HG03571 (cell line): ENCODE measurements at regions not wholly inside any gene's neighbourhood (a gene's known extent, or its start where the extent isn't known, plus 50 kb on each side); places are given as distances from the start of the nearest gene placed in this dataset.
"Not testable (repeated sequence)": the region's sequence is repeated elsewhere in the genome, so short reads cannot be mapped to it uniquely, and the experiment has no call there.

Experiments
- ATAC-seq: cut with Tn5 transposase; IDR thresholded peaks from one replicate; pipeline ENCODE4 v1.9.1; 2021; ENCODE audit not compliant: unreplicated experiment

DNA sequence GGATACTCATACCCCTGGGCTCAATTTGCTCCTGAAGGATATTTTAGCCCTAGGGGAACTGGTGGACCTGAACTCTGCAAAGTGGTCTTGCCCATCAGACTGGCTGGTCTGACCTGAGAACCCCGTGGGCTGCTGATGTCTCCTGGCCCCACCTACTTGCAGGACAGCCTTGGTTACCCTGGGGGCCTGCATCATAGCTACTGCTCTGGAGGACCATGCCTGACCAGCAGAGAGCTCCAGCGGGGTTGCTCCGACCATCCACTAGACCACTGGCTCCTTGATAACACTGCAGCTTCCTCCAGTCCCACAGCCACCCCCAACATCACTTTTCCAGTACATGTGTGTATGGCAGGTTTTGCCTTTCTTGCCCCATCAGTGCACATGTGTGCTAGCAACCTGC, 331.6 kb upstream of the BRINP3 start:
- ATAC-seq = no peak

DNA sequence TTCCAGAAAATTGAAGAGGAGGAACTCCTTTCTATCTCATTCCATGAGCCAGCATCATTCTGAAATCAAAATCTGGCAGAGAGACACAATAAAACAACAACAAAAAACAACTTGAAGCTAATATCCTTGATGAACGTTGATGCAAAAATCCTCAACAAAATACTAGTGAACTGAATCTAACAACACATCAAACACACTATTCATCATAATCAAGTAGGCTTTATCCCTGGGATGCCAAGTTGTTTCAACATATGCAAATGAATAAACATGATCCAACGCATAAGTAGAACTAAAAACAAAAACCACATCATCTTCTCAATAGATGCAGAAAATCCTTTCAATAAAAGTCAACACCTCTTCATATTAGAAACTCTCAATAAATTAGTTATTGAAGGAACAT, 335.3 kb upstream of the BRINP3 start:
- no peak for ATAC-seq

DNA sequence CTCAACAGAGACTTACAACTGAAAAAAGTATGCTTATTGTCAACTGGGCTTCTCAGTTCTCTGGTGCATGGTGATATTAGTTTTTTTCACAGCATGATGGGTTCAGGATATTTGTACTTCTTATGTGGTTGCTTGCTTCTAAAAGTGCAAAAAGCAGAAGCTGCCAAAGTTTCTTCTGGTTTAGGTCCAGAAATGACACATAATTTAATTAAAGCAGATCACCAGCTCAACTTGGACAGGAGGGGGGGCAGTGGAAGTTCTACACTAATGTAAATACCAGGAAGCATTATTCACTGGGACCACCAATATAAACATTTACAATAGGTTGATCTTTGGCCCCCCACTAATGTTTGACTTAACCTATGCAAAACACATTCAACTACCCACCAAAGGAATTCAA, 354.8 kb upstream of the BRINP3 start:
- ATAC-seq = no peak

DNA sequence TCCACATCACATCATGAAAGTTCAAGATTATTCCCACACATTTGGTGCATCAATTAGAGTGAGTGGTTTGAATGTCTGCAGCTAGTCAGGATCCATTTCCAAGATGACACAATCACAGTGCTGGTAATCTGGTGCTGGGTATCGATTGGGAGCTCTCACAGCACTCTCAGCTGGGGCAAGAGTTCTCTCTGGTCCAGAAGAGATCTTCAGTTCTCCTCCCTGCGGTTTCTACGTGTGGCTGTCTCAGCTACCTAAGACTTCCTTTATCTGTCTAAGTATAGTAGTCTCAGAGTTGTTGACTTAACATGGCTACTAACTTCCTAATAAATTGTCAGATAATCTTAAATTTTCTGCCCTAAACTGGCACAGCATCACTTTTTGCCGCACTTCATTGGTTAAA, 358.0 kb upstream of the BRINP3 start:
- ATAC-seq = no peak

DNA sequence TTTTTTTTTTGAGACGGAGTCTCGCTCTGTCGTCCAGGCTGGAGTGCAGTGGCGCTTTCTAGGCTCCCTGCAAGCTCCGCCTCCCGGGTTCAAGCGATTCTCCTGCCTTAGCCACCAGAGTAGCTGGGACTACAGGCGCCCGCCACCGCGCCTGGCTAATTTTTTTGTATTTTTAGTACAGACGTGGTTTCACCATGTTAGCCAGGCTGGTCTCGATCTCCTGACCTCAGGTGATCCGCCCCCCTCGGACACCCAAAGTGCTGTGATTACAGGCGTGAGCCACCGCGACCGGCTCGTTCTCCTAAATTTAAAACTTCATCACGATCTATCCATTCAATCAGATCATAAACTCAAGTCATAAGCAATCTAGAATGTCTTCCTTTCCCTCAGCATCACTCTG, 359.5 kb upstream of the BRINP3 start:
- ATAC-seq = not testable (repeated sequence)

DNA sequence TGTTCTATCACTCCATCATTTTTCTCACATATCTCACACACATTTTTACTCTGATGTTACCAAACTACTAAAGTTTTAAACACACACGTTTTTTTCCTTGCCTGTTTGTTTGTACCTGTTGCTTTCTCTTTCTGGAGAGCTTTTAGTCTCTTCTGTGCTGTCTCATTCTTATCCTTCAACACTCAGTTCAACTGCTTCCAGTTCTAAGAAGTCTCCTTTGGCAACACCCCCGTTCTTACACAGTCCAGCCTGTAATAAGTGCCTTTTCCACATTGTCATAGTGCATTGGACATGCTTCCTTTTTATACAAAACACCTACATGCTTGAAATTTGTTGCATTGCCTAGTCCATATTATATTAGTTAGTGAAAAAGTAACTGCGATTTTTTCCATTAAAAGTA, 360.2 kb upstream of the BRINP3 start:
- ATAC-seq = no peak

DNA sequence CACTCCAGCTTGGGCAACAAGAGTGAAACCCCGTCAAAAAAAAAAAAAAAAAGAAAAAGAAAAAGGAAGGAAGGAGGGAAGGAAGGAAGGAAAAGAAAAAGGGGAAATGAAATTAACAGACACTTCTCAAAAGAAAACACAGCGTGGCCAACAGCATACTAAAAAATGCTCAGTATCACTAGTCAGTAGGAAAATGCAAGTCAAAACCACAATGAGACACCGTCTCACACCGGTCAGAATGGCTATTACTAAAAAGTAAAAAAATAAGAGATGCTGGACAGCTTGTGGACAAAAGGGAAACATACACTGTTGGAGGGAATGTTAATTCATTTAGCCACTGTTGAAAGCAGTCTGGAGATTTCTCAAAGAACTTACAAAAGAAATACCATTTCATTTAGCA, 369.5 kb upstream of the BRINP3 start:
- no peak for ATAC-seq

DNA sequence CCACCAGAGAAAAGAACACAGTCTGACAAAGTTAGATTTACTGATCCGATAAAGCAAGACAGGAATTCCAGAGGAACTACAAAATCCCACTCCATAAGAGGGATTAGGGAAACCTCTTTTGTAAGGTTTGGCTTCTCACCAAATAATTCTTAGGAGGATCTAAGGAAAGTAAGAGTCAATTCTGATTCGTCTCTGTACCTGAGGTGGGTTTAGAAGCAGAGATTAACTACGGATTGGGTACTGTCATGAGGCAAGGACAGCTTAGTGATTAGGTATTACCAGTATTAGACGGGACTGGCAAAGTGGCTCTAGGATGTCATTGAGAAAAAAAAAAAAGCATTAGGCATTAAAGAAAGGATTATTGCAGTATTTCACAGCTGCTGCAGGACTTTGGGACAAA, 371.7 kb upstream of the BRINP3 start:
- no peak for ATAC-seq

DNA sequence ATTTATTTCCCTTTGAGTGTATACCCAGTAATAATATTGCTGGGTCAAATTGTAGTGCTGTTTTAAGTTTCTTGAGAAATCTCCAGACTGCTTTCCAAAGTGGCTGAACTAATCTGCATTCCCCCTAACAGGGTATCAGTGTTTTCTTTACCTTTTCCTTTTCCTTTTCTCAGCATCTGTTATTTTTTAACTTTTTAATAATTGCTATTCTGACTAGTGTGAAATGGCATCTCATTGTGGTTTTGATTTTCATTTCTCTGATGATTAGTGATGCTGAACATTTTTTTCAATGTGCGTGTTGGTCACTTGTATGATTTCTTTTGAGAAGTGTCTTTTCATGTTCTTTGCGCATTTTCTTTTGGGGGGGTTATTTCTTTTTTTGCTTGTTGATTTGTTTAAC, 374.9 kb upstream of the BRINP3 start:
- ATAC-seq = no peak

DNA sequence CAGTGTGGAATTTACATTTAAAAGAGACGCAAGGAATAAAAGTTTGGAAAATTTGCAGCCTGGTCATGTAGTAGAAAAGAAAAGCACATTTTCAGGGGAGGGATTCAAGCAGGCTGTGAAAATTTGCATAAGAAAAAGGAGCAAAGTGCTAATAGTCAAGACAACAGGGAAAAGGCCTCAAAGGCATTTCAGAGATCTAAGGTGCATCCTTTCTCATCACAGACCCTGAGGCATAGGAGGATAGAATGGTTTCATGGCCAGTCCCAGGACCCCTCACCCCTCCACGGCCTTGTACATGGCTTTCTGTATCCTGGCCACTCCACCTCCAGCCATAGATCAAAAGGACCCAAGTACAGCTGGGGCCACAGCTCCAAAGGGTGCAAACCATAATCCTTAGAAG, 380.5 kb upstream of the BRINP3 start:
- ATAC-seq = no peak

DNA sequence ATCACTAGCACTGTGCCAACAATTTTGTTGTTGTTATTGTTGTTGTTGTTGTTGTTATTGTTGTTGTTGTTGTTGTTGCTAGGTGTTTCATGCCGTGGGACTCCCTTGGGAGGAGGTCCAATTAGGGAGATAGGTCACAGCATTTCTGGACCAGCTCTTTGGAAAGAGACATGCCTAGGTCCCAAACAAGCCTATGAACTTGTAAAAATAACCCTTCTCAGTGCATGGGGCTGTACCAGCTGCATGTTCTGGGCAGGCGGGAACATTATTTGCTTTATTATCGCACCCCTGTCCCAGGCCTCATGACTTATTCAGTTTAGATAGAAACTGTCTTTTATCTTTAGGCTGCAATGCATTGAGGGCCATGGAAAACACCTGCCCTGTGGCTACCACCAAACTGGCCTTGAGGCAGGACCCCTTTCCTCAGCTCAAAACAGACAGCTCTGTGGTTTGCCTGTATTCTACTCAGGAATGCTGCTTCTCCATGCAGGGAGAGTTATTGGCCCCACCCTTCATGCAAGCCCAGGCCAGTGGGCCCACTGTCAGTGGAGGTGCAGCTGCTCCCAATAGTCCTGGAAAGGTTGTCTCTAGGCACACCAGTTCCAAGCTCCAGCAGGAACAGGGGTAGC, 386.5 kb upstream of the BRINP3 start:
- ATAC-seq = no peak

DNA sequence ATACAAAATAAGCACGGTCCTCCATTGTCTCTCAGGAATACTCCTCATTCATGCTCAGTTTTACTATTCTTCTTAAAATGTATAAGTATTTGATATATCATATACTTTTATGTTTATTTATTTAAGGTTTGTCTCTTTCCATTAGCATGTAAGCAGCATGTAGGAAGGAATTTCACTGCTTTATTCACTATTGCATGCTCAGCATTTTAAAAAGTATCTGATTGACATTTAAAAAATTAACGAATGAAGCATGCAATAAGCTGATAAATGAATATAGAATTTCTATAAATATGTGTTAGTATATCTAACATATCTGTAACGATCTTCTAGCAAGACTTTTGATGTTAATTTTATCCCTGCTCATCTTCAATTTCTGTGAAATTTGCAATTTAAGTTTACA, 402.7 kb upstream of the BRINP3 start:
- no peak for ATAC-seq

DNA sequence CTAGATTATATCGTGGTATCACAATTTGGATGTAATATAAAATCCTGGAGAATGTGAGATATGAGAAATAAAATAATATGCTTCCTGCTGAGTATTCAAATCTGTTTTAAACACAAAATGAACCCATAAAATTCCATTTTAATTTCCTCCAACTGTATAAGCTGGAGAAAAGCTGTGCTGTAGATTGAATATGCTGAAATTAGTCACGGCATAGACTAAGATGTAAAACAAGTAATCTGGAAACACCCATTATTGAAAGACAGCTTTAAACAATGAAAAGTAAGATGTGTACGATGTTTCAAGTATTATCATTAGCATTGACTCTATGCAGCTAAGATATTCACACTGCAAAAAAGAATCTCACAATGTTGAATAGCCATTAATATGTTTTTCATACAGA, 403.4 kb upstream of the BRINP3 start:
- no peak for ATAC-seq

DNA sequence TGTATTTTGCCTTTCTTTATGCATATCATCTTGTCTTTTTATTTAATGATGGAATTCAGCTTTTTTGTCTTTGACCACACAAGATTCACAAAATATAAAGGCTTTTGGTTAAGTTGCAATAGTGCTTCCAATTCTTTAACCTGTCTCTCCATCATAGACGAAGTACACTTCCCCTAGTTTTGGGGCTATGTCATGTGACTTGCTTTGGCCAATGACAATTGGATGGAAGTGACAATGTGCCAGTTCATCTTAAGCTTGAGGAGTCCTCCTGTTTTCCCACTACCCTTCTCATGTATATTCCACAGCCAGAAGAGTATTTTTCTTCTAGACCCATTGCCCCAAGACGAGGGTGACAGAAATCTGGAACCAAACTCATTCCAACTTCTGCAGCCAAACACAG, 419.6 kb upstream of the BRINP3 start:
- ATAC-seq = no peak

DNA sequence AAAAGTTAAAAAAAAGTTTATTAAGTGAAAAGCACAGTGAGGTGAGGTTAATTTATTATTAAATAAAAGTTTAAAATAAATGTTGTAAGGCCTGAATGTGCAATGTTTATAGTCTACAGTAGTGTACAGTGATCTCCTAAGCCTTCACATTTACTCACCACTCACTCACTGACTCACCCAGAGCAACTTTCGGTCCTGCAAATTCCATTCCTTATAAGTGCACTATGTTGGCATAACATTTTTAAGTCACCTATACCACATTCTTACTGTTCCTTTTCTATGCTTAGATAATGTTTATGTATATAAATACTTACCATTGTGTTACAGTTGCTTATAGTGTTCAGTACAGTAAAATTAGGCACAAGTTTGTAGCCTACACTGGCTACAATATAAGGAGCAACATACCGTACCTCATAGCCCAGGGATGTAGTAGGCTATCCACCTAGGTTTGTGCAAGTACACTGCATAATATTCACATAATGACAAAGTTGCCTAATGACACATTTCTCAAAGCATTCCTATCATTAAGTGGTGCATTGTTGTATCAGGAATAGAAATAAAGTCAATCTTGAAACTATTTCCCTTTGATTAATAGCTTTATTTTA, 426.5 kb upstream of the BRINP3 start:
- no peak for ATAC-seq

DNA sequence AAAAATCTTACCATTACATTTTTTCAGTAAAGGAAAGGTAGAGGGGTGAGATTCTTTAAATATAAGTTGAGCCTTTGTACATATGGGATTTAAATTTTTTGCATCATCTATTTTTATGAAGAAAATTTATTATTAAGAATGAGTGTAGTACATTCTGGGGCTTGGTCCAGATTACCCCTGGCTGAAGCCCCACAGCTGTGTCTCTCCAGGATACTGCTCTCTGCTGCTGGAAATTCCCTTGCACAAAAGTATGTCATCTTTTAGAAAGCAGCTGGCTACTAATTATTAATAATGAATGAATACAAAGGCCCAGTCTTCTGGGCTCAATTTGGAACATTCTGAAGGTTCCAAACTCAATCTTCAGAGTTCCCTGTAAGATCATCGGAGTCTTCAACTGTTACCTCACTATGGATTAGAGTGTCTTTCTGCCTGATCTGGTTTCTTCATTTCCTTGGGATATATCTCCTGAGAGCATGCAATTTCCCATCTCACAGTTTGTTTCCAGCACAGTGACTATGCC, 428.6 kb upstream of the BRINP3 start:
- no peak for ATAC-seq

DNA sequence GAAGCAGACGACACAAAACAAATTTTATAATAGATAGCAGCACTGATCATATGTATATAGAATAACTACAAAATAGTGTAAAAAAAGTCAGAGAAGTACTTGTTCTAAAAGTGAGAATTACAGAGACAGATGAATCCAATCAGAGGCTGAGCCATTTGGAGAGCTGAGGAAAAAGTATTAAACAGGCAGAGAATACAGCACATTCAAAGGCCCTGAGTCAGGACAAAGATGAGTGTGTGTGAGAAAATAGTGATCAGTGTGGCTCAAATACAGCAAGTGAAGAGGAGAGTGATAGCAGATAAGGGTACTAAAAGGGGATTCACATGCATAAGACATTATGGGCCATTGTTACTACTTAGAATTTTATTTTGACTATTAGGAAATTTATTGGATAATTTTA, 430.6 kb upstream of the BRINP3 start:
- no peak for ATAC-seq

DNA sequence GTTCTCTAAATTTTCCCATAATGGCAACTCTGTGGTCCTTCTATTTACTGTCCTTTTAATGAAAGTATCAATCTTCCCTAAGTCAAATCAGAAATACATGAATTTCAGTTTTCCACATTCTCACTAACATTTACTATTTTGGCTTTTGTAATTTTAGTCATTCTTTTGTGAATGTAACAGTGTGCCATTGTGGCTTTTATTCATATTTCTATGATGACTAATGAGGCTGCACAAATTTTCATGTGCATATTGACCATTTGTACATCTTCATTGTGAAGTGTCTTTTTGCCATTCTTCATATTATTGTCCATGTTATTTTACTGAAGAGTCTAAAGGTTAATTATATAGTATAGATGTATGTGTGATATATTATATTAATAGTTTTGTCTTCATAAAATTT, 431.0 kb upstream of the BRINP3 start:
- ATAC-seq = no peak

DNA sequence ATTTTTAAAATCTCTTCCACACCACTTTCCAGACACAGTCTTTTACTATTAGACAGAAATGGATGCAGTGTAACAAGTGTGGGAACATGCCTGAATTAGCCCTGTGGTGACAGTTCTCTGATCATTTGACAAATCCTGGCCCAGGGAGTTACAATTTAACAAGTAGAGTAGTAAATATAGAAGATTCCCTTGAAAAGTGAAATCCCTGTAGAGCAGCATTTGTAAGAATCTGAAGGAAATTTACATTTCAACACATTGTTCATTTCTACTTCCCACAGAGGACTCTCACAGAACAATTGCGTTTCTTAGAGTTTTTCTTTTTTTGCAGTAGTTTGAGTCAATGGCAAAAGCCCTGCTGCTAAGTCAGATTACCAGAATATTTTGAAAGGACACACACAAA, 458.3 kb upstream of the BRINP3 start:
- ATAC-seq = no peak

DNA sequence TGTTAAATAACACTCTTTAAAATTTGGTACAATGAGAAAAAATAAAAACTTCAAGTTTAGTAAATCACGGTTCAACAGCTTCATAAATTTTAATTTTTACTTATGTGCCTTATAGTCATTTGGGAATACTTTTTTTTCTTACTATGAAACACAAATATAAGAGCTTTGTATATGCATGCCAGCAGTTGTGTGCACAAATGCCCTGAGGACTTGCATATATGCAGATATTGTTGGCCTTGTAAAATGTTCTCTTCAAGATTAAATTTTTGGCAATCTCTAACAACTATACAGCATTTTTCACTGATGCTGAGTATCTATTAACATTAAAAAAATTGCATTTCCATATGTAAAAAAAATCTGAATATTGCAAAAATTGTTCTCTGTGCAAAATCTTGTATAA, 458.7 kb upstream of the BRINP3 start:
- ATAC-seq = no peak

DNA sequence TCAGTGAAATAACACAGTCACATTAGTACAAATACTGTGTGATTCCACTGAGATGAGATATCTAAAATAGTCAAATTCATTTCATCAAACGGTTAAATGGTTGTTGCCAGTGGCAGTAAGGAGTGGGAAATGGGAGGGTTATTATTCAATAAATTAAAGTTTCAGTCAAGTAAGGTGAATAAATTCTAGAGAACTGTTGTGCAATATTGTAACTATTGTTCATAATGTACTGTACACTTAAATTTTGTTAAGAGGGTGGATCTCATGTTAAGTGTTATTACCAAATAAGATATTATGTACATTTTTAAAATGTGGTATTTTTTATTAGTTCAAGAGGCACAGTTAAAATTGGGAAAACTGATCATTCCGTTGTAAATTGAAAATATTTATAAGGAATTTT, 463.3 kb upstream of the BRINP3 start:
- ATAC-seq = no peak

DNA sequence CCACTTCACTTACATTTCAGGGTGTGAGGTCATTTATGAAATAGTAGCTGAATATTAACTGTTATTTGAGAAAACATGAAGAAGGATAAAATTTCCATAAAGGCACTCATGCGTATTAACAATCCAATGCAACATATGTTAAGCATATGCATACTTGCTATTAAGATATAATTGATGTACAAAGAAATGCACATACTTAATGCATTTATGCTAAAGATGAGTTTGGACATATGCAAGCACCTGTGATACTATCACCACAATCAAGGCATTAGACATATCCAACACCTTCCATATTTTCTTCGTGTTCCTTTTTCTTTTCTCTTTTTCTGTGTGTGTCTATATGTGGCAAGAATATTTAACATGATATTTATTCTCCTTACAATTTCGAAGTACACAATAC, 464.8 kb upstream of the BRINP3 start:
- no peak for ATAC-seq

DNA sequence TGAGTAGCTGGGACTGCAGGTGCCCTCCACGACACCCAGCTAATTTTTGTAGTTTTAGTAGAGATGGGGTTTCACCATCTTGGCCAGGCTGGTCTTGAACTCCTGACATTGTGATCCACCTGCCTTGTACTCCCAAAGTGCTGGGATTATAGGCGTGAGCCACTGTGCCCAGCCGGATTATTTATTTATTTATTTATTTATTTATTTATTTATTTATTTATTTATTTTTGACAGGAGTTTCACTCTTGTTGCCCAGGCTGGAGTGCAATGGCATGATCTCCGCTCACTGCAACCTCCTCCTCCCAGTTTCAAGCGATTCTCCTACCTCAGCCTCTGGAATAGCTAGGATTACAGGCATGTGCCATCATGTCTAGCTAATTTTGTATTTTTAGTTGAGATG, 466.1 kb upstream of the BRINP3 start:
- ATAC-seq = not testable (repeated sequence)
